WTC11 (cell line): ENCODE measurements at regions not wholly inside any gene's neighbourhood (a gene's known extent, or its start where the extent isn't known, plus 50 kb on each side); places are given as distances from the start of the nearest gene placed in this dataset.

Source experiments
- GRHL2 ChIP-seq: fragments of 250-450 bp; sonication (Bioruptor Pico); IDR thresholded peaks from 2 replicates; pipeline ENCODE4 v1.8.0; 2022; ENCODE audit warnings: mild to moderate bottlenecking, moderate library complexity; ENCODE audit not compliant: insufficient replicate concordance, severe bottlenecking
- NFYB ChIP-seq: sonication (generic); formaldehyde crosslinking; conservative IDR thresholded peaks from 2 replicates; pipeline ENCODE4 v1.8.0; 2022; ENCODE audit warnings: low read depth, missing genetic modification reagents
- TF ChIP-seq, protein P1 (sequence below): fragments of 200-600 bp; IDR thresholded peaks from 2 replicates; pipeline ENCODE4 v1.8.0; 2022; ENCODE audit warnings: antibody characterized with exemption
- TF ChIP-seq, protein P2 (sequence below): sonication (generic); formaldehyde crosslinking; IDR thresholded peaks from 2 replicates; pipeline ENCODE4 v1.8.0; 2022; ENCODE audit warnings: mild to moderate bottlenecking, missing genetic modification reagents

DNA sequence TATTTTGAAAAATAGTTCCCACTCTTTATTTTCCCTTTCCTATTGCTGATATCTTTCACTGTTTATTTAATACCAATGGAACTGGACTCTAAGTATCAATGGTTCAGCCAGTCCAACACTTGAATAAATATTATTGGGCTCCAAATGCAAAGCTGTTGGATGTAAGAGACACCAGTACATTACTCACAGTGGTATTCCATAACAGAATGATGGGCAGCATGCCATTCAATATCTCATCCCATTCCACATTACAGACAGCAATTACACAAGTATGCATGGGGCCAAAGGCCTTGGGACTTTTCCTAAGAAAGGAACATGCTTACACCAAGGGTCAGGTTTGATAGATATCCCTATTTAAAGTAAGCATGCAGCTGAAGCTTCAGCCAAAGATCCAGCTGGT, 231.9 kb downstream of the RND3 start:
- TF ChIP-seq GRHL2 (CRISPR knock-in tag) (no peak), NFYB (no peak)
- TF ChIP-seq, protein P1, sequence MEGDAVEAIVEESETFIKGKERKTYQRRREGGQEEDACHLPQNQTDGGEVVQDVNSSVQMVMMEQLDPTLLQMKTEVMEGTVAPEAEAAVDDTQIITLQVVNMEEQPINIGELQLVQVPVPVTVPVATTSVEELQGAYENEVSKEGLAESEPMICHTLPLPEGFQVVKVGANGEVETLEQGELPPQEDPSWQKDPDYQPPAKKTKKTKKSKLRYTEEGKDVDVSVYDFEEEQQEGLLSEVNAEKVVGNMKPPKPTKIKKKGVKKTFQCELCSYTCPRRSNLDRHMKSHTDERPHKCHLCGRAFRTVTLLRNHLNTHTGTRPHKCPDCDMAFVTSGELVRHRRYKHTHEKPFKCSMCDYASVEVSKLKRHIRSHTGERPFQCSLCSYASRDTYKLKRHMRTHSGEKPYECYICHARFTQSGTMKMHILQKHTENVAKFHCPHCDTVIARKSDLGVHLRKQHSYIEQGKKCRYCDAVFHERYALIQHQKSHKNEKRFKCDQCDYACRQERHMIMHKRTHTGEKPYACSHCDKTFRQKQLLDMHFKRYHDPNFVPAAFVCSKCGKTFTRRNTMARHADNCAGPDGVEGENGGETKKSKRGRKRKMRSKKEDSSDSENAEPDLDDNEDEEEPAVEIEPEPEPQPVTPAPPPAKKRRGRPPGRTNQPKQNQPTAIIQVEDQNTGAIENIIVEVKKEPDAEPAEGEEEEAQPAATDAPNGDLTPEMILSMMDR, result no peak
- TF ChIP-seq, protein P2, sequence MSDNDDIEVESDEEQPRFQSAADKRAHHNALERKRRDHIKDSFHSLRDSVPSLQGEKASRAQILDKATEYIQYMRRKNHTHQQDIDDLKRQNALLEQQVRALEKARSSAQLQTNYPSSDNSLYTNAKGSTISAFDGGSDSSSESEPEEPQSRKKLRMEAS (CRISPR knock-in tag), result no peak
